Pancreas (tissue), 10 donors: ENCODE measurements at regions not wholly inside any gene's neighbourhood (a gene's known extent, or its start where the extent isn't known, plus 50 kb on each side); places are given as distances from the start of the nearest gene placed in this dataset.

ENCODE experiments used
- ATAC-seq, 4 donors: fragments of 200-7000 bp; cut with Tn5 transposase; one replicate each; pipeline versions ENCODE4 v1.8.0 to v1.9.1; 2020; ENCODE audit warnings: mild to moderate bottlenecking in 4 of 4, moderate library complexity in 4 of 4
- DNase-seq, 6 donors: peaks; one replicate each; pipeline ENCODE4 v3.0.0-alpha.2; 2020
- FAIRE-seq: peaks from 2 replicates; lab custom pipeline; 2012; peaks lifted over from hg19 to GRCh38; lab: Jason Lieb, UNC
- H3K27ac ChIP-seq, 4 donors: fragments of 200-600 bp; sonication (generic); 1 replicate in 3 of 4; 2 replicates in 1 of 4; pipeline versions ENCODE4 v1.5.0 to v1.8.0; 2020
- H3K27me3 ChIP-seq, 4 donors: fragments of 200-600 bp; one replicate each; pipeline ENCODE4 v1.8.0; 2021
- H3K36me3 ChIP-seq, 3 donors: fragments of 200-600 bp; sonication (generic) in 1 of 3; one replicate each; pipeline versions ENCODE4 v1.5.0 to v1.8.0; 2020 to 2021
- H3K4me1 ChIP-seq, 3 donors: fragments of 200-600 bp; one replicate each; pipeline ENCODE4 v1.8.0; 2021
- H3K4me3 ChIP-seq, 4 donors: fragments of 200-600 bp; sonication (generic) in 2 of 4; one replicate each; pipeline versions ENCODE4 v1.5.0 to v1.8.0; 2020 to 2021
- H3K9me3 ChIP-seq, 4 donors: fragments of 200-600 bp; one replicate each; pipeline ENCODE4 v1.8.0; 2021
- WGBS, 2 donors: extraction: QIAGEN DNeasy Blood & Tissue Kit; methylation state at CpG; one replicate each; pipeline ENCODE4 v1.1.7; 2013; 5-methylcytosine and 5-hydroxymethylcytosine counted together
- intact Hi-C, 3 donors: fragments of 100-400 bp; cut with DNase I; formaldehyde crosslinking; loops; one replicate each; pipeline versions ENCODE4 v1.11.1 to v1.14.2; 2022
- TF ChIP-seq, protein P1 (sequence below), 4 donors: fragments of 200-600 bp; sonication (generic) in 3 of 4; IDR thresholded peaks; one replicate each; pipeline versions ENCODE4 v1.5.0 to v1.8.0; 2021; ENCODE audit warnings: antibody characterized with exemption in 4 of 4
- donor health status: healthy with polysubstance abuse.
- donor health status: DM: no; HTN: no; CAD: no; lungs with moderate emphysema.
- donor health status: DM: no; HTN: no; CAD: no.
- donor health status: control.
- donor health status: control.
- donor health status: Bipolar disorder and iron deficiency.
- donor health status: DM: yes; HTN: yes; CAD: no.
- donor health status: DM: no; HTN: no; CAD: no.
- donor health status: DM: no; HTN: no; CAD: no.
- donor health status: DM: yes; HTN: yes; CAD: no.

GRCh38 chr6:19997104-19997503 lies 159.9 kb downstream of the ID4 start:
- Histone ChIP-seq H3K27ac (no peak overlapping the region), H3K4me3 (no peak overlapping the region), H3K9me3 (no peaks in the 10 kb centered on the region), H3K27me3 (no peaks in the 10 kb centered on the region), H3K4me1 (no peaks in the 10 kb centered on the region), H3K36me3 (no peaks in the 10 kb centered on the region)
- DNase-seq (no peak), FAIRE-seq (no peak), ATAC-seq (no peak)
- TF ChIP-seq, protein P1, sequence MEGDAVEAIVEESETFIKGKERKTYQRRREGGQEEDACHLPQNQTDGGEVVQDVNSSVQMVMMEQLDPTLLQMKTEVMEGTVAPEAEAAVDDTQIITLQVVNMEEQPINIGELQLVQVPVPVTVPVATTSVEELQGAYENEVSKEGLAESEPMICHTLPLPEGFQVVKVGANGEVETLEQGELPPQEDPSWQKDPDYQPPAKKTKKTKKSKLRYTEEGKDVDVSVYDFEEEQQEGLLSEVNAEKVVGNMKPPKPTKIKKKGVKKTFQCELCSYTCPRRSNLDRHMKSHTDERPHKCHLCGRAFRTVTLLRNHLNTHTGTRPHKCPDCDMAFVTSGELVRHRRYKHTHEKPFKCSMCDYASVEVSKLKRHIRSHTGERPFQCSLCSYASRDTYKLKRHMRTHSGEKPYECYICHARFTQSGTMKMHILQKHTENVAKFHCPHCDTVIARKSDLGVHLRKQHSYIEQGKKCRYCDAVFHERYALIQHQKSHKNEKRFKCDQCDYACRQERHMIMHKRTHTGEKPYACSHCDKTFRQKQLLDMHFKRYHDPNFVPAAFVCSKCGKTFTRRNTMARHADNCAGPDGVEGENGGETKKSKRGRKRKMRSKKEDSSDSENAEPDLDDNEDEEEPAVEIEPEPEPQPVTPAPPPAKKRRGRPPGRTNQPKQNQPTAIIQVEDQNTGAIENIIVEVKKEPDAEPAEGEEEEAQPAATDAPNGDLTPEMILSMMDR (IDR thresholded peaks at IDR 0.05): no peak
- 73 to 81% methylated on average over 1 of the region's 1 CpG for WGBS, 2 donors
- intact Hi-C loops: no loop called here

- FAIRE-seq (no peak), DNase-seq (no peak), ATAC-seq (no peak)
- Histone ChIP-seq H3K4me1 (no peaks in the 10 kb centered on the region), H3K27me3 (no peaks in the 10 kb centered on the region), H3K27ac (no peak overlapping the region), H3K9me3 (no peaks in the 10 kb centered on the region), H3K36me3 (no peaks in the 10 kb centered on the region), H3K4me3 (no peak overlapping the region)
- intact Hi-C loops: no loop called here
- 74 to 86% methylated on average over 3 of the region's 3 CpGs for WGBS, 2 donors
- TF ChIP-seq, protein P1 (IDR thresholded peaks at IDR 0.05): no peak
These were observed 161.4 kb downstream of the ID4 start for GRCh38 chr6:19998541-19998940.

DNA sequence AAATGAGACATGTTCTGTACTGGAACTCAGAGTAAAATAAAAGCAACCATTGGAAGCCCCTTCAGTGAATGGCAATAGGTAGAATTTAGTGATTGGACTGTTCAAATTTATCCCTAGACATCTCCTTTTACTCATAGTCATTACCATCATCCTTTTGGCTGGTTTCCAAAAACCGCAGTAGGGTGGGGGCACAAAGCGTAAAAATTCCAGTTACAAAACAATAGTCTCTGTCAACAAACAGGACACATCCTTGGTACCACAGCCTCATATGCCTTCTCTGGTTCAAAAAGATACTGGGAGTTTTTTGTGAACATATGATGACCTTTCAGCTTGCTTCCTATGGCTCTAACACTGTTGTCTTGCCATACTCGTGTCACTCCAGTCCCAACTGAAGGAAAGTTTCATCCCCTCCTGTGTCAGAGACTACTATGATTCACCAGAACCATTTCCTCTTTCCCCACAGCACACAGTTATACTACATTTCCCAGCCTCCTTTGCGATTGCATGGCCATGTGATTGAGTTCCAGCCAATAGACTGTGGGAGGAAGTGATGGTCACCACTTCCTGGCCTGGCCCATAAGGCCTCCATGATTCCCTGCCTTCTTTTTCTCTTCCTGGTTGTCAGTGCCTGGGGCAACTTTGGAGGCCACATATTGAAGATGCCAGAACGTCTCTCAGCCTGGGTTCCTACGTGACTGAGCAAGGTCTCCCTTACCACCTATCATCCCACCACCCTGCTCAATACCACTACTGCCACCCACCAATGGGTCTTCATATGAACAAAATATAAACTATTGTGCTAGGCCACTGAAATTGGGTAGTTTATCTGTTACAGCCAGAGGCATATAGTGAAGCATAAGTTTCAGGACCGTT lies 162.4 kb downstream of the ID4 start:
- TF ChIP-seq, protein P1 (IDR thresholded peaks at IDR 0.05): no peak
- Histone ChIP-seq H3K27me3 (no peaks in the 10 kb centered on the region), H3K4me1 (no peaks in the 10 kb centered on the region), H3K9me3 (no peaks in the 10 kb centered on the region), H3K4me3 (no peak overlapping the region), H3K27ac (no peak overlapping the region), H3K36me3 (no peaks in the 10 kb centered on the region)
- WGBS, 2 donors: 55 to 63% methylated on average over 7 of the region's 7 CpGs
- FAIRE-seq (no peak), DNase-seq (no peak), ATAC-seq (no peak)
- intact Hi-C loops: no loop called here

GRCh38 chr6:20001286-20001685 lies 164.1 kb downstream of the ID4 start:
- Histone ChIP-seq H3K4me1 (no peaks in the 10 kb centered on the region), H3K9me3 (no peaks in the 10 kb centered on the region), H3K4me3 (no peak overlapping the region), H3K27me3 (no peaks in the 10 kb centered on the region), H3K36me3 (no peaks in the 10 kb centered on the region), H3K27ac (no peak overlapping the region)
- intact Hi-C loops: no loop called here
- DNase-seq (no peak), FAIRE-seq (no peak), ATAC-seq (no peak)
- 67 to 89% methylated on average over 4 of the region's 4 CpGs for WGBS, 2 donors
- TF ChIP-seq, protein P1 (IDR thresholded peaks at IDR 0.05): no peak

DNA sequence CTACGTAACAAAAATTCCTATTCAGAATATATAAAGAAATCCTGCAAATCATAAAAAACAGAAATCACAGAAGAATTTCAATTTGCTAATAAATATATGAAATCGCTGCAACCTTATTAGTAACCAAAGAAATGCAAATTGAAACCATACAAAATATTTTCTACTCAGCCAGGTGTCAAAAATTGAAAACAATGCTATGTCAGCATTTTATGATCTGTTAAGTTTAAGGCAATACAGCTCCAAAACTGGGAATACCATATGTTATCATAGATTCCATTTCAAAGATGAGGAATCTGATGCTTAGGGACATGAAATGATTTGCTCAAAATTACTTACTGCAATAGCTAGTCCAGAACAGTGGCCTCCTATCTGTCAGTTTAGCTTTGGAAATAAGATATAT lies 168.9 kb downstream of the ID4 start:
- DNase-seq (no peak), FAIRE-seq (no peak), ATAC-seq (no peak)
- Histone ChIP-seq H3K9me3 (no peaks in the 10 kb centered on the region), H3K27me3 (no peaks in the 10 kb centered on the region), H3K27ac (no peak overlapping the region), H3K4me3 (no peak overlapping the region), H3K36me3 (no peaks in the 10 kb centered on the region), H3K4me1 (no peaks in the 10 kb centered on the region)
- intact Hi-C loops: no loop called here
- 82 to 89% methylated on average over 2 of the region's 2 CpGs for WGBS, 2 donors
- TF ChIP-seq, protein P1 (IDR thresholded peaks at IDR 0.05): no peak
